ENCODE measurements at regions not wholly inside any gene's neighbourhood (a gene's known extent, or its start where the extent isn't known, plus 50 kb on each side); places are given as distances from the start of the nearest gene placed in this dataset.
A peak's percentile ranks its signal among the peaks of the same experiment; 100 is the strongest.

- TF ChIP-seq CTCF (IDR thresholded peaks at IDR 0.05) (peak; percentile 39; the same call in 2 of the 3 replicates), ZSCAN20 (CRISPR knock-in tag; IDR thresholded peaks at IDR 0.05) (no peak), MAX (IDR thresholded peaks at IDR 0.05) (no peak), POLR2A (IDR thresholded peaks at IDR 0.05; ENCODE audit: low read length) (no peak), REST (IDR thresholded peaks at IDR 0.05) (no peak), KDM1A (IDR thresholded peaks at IDR 0.05; ENCODE audit: low read depth) (no peak), HDAC2 (IDR thresholded peaks at IDR 0.05) (no peak)
- TF ChIP-seq, protein P1, sequence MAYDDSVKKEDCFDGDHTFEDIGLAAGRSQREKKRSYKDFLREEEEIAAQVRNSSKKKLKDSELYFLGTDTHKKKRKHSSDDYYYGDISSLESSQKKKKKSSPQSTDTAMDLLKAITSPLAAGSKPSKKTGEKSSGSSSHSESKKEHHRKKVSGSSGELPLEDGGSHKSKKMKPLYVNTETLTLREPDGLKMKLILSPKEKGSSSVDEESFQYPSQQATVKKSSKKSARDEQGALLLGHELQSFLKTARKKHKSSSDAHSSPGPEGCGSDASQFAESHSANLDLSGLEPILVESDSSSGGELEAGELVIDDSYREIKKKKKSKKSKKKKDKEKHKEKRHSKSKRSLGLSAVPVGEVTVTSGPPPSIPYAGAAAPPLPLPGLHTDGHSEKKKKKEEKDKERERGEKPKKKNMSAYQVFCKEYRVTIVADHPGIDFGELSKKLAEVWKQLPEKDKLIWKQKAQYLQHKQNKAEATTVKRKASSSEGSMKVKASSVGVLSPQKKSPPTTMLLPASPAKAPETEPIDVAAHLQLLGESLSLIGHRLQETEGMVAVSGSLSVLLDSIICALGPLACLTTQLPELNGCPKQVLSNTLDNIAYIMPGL (CRISPR knock-in tag; IDR thresholded peaks at IDR 0.05; ENCODE audit: borderline replicate concordance) = no peak
- TF ChIP-seq, protein P2, sequence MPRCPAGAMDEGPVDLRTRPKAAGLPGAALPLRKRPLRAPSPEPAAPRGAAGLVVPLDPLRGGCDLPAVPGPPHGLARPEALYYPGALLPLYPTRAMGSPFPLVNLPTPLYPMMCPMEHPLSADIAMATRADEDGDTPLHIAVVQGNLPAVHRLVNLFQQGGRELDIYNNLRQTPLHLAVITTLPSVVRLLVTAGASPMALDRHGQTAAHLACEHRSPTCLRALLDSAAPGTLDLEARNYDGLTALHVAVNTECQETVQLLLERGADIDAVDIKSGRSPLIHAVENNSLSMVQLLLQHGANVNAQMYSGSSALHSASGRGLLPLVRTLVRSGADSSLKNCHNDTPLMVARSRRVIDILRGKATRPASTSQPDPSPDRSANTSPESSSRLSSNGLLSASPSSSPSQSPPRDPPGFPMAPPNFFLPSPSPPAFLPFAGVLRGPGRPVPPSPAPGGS (IDR thresholded peaks at IDR 0.05) = no peak
Measured at GRCh38 chr1:192506741-192507155, 68.8 kb upstream of the RGS1 start.

Measured in A549 (cell line).